ENCODE measurements at regions not wholly inside any gene's neighbourhood (a gene's known extent, or its start where the extent isn't known, plus 50 kb on each side); places are given as distances from the start of the nearest gene placed in this dataset.

DNA sequence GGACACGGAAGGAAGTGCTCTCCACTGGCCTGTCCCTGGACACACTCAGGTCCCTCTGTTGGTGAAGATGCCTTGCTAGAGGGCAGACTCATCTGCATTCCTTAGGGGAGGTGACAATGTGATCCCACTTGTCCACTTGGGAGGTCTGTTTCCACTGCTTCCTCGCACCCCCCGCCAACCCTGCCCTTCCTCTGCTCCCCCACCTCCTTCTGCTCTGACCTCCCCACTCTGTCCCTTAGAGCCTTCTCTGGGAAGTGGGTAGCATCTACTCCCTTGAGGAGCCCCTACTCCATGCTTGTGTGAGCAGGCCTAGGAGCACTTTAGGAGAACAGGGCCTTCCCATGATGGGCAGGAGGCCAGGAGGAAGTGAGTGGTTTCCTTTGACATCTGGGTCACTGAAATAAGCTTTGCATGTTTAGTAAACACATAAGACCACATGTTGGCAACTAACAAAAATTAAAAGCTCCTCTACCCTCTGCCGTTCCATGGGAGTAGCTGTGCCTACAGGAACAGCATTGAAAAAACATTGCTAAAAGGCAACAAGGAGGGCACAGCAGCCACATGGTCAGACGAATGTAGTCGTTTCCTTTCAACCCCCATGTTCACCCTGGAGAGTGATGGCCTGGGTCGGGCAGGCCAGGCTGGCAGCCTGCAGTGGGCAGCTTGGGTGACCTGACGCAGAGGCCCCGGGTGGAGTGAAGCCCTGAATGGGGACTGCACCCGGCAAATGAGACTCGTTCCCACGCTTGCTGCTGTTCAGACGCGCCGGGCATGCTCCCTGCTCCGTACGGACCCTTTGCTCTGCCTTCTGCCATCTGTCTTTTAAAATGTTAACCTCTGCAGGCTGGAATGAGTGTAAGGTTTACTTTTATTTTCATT is 634.0 kb downstream of the IRX1 start:
- TF ChIP-seq ZFX (IDR thresholded peaks at IDR 0.05; ENCODE audit: borderline replicate concordance), result no peak
- TF ChIP-seq, protein P1, sequence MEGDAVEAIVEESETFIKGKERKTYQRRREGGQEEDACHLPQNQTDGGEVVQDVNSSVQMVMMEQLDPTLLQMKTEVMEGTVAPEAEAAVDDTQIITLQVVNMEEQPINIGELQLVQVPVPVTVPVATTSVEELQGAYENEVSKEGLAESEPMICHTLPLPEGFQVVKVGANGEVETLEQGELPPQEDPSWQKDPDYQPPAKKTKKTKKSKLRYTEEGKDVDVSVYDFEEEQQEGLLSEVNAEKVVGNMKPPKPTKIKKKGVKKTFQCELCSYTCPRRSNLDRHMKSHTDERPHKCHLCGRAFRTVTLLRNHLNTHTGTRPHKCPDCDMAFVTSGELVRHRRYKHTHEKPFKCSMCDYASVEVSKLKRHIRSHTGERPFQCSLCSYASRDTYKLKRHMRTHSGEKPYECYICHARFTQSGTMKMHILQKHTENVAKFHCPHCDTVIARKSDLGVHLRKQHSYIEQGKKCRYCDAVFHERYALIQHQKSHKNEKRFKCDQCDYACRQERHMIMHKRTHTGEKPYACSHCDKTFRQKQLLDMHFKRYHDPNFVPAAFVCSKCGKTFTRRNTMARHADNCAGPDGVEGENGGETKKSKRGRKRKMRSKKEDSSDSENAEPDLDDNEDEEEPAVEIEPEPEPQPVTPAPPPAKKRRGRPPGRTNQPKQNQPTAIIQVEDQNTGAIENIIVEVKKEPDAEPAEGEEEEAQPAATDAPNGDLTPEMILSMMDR (IDR thresholded peaks at IDR 0.05), result no peak
- no peak overlapping the region for H3K27ac ChIP-seq

DNA sequence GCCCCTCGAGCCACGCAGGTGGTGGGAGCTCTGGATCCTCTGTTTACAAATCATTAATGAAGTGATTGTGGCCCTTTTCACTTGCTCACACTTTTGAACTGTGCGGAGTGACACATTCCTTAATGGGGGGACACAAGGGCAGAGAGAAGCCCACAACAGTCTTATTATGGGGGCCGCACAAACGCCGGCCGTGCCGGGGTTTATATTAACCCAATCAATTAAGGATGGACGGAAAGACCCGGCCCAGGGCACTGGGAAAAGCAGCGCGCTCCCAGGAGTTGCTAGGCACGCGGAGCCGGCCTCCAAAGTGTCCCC is 634.8 kb downstream of the IRX1 start:
- no peak for TF ChIP-seq ZFX (IDR thresholded peaks at IDR 0.05; ENCODE audit: borderline replicate concordance)
- TF ChIP-seq, protein P1 (IDR thresholded peaks at IDR 0.05), result no peak
- no peak overlapping the region for H3K27ac ChIP-seq

DNA sequence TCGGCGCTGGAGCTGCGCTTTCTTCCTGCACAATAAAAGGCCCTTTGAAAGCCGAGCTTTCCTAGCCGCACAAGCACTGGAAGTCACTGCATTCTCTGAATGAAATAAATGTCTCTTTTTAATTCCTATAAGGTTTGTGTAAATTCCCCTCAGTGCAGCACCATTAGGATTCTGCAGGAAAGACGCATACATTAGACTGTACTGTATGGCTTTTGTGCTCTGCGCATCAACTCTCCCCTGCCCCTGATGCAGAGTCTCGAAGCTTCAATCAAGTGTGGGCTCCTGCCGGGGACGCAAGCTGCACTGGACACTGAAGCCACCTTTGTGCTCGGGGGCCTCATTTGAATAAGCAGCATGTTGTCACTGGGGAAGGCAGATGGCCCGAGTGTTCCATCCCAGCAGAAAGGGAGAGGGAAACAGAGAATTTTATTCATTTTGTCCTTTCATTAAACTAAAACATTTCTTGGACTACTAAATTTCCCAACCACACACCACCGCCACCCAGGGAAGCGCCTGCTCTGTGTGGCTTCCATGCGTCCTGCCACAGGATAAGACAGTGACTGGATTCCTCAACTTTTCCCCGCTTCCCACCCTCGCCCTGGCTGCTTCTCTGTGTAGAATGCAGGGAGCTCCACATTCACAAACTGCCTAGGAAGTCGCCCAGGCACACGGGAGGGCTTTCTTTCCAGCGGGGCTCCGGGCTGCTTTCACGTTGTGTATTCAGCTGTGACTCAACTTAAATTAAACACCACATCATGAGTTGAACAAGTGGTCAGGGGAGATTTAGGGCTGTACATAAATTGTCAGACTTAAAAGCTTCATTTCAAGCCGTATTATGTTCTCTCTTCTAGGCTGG is 635.4 kb downstream of the IRX1 start:
- no peak overlapping the region for H3K27ac ChIP-seq
- TF ChIP-seq, protein P1 (IDR thresholded peaks at IDR 0.05), result no peak
- TF ChIP-seq ZFX (IDR thresholded peaks at IDR 0.05; ENCODE audit: borderline replicate concordance), result no peak

DNA sequence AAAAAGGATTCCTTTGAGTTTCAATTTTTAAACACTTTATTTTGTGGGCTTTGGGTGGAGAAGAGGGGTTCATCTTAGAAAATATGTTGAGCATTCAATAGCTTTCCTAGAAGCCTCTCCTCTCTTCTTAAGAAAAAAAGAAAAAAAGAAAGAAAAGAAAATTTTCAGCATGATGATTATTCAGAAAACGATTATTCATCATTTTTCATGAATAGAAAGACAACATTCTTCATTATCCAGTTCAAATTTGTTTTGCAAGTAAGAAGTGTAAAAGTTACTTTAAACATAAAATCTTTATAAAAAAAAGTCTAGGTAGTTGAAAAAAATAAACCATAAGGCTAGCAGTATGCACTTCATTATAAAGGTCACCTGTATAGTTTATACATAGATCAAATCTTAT is 636.5 kb downstream of the IRX1 start:
- TF ChIP-seq, protein P1 (IDR thresholded peaks at IDR 0.05), result no peak
- TF ChIP-seq ZFX (IDR thresholded peaks at IDR 0.05; ENCODE audit: borderline replicate concordance), result no peak
- H3K27ac ChIP-seq, result no peak overlapping the region

DNA sequence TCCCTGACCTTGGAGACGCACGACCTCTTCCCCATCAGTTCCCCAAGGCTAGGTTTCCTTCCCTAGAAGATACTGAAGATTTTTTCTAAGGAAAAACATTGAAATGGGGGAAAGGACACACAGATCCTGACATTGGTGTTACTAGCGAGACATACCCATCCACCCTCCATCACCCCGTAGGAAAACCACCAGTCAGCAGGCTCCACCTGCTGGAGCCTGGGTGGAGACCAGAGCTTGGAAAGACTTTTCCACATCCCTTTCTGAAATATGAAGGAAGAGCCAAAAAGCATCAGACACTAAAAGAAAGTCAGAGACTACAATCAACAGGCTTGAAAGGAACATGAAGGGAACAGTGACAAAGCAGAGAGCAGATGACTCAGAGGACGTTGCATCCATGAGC is 638.0 kb downstream of the IRX1 start:
- H3K27ac ChIP-seq, result no peak overlapping the region
- TF ChIP-seq ZFX (IDR thresholded peaks at IDR 0.05; ENCODE audit: borderline replicate concordance), result no peak
- TF ChIP-seq, protein P1 (IDR thresholded peaks at IDR 0.05), result no peak

DNA sequence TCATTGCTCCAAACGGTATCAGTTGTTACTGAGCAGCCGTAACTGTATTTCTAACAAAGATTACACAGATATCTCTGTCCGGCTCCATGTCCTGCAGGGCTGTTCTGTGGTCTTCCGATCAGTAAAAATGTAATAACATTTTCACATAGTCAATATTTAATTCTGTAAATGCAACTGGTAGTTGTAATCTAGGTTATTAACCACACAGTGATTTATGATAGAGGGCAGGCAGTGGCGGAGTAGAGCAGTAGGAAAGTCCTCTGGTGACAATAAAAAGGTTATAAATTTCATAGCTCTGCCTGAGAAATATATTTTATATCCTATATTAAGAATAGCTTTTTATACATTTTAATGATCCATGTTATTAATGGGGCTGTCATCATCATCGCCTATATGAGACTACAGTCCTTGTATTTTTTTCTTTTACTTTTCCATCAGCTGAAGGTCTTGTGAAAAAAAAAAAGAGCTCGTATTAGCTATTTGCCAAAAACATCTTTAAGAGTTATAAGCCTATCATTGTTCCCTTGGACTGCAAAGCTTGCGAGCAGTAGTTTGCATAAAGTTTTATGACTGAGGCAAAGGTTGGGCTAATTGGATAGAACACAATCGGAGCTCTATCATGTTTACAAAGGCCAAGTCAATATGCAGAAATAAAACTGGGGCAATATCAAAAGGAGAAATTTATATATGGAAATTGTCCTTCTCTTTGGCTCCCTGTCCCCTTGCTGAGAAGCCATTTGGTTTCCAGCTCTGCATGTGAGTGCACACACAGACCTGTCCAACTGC is 648.0 kb downstream of the IRX1 start:
- TF ChIP-seq, protein P1 (IDR thresholded peaks at IDR 0.05), result no peak
- no peak for TF ChIP-seq ZFX (IDR thresholded peaks at IDR 0.05; ENCODE audit: borderline replicate concordance)

More for the DNA sequence above, 648.0 kb downstream of the IRX1 start:
- no peak overlapping the region for H3K27ac ChIP-seq

Measured in 22Rv1 (cell line).